ENCODE measurements at regions not wholly inside any gene's neighbourhood (a gene's known extent, or its start where the extent isn't known, plus 50 kb on each side); places are given as distances from the start of the nearest gene placed in this dataset.

DNA sequence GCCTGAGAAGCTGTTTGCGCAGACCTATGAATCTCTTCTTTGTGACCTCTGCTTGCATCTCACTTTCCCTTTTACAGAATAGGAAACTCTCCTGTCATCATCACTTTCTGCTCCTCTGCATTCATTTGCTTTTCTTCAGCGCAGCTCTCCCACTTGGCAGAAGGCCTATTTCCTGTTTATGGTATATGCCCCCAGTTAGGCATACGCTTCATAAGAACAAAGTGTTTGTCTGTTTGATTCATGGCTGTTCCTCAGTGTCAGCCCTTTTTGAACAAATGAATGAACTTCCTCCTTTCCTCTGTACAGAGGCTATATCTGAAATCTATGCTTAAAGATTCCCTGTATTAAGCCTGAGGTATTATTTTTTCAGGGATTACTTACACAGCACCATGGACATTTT is 1216.9 kb upstream of the GBE1 start:
- Histone ChIP-seq H2AFZ (ENCODE audit: low read depth, low read length, severe bottlenecking) (no peak overlapping the region), H3K27me3 (ENCODE audit: low read length) (no peaks in the 10 kb centered on the region), H3K4me3 (ENCODE audit: insufficient read depth, low read length, poor library complexity, severe bottlenecking) (no peak overlapping the region), H3K27ac (ENCODE audit: low read depth, low read length) (no peak overlapping the region), H3K9ac (ENCODE audit: low read length) (no peak overlapping the region), H3K36me3 (ENCODE audit: low read length) (0 out of 2 replicates have a peak, but pooled peaks cover 4% of the 10 kb centered on the region), H3K9me3 (ENCODE audit: insufficient read depth, low read length) (peaks cover 9% of the 10 kb centered on the region; the same call in 1 of the 2 replicates), H4K20me1 (ENCODE audit: low read depth, low read length) (no peaks in the 10 kb centered on the region), H3K79me2 (ENCODE audit: insufficient read depth, low read length) (no peaks in the 10 kb centered on the region), H3K9me2 (replicated peaks; ENCODE audit: insufficient read depth, low read length) (no peaks in the 10 kb centered on the region), H3F3A (ENCODE audit: insufficient read depth) (no peaks in the 10 kb centered on the region), H3K4me2 (ENCODE audit: low read depth, low read length, poor library complexity, severe bottlenecking) (no peak overlapping the region)
- TF ChIP-seq, protein P1, sequence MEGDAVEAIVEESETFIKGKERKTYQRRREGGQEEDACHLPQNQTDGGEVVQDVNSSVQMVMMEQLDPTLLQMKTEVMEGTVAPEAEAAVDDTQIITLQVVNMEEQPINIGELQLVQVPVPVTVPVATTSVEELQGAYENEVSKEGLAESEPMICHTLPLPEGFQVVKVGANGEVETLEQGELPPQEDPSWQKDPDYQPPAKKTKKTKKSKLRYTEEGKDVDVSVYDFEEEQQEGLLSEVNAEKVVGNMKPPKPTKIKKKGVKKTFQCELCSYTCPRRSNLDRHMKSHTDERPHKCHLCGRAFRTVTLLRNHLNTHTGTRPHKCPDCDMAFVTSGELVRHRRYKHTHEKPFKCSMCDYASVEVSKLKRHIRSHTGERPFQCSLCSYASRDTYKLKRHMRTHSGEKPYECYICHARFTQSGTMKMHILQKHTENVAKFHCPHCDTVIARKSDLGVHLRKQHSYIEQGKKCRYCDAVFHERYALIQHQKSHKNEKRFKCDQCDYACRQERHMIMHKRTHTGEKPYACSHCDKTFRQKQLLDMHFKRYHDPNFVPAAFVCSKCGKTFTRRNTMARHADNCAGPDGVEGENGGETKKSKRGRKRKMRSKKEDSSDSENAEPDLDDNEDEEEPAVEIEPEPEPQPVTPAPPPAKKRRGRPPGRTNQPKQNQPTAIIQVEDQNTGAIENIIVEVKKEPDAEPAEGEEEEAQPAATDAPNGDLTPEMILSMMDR (IDR thresholded peaks at IDR 0.05; ENCODE audit: insufficient read depth, low read length, poor library complexity, severe bottlenecking) = no peak
- TF ChIP-seq EZH2phosphoT487 (conservative IDR thresholded peaks at IDR 0.05; ENCODE audit: low read length) = no peak

DNA sequence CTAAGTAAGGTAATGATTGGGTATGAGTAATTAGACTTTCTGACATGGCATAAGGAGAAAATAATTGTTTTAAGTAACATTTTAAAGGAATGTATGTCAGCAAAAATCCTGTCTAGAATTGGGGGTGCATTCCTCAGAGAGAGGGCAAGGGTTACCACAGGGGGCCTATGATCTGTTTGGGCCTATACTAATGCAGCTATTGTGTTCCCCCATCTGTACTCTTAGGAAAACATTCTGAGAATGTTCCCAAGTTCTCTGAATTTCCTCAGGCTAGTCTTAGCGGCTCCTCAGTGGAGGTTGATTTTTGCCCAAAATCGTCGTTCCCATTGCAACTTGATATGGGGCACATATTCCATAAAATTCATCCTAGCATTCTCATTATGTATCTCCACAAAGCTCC is 1216.4 kb upstream of the GBE1 start:
- Histone ChIP-seq H3K27ac (ENCODE audit: low read depth, low read length) (no peak overlapping the region), H3K27me3 (ENCODE audit: low read length) (no peaks in the 10 kb centered on the region), H3K4me3 (ENCODE audit: insufficient read depth, low read length, poor library complexity, severe bottlenecking) (no peak overlapping the region), H3F3A (ENCODE audit: insufficient read depth) (no peaks in the 10 kb centered on the region), H4K20me1 (ENCODE audit: low read depth, low read length) (no peaks in the 10 kb centered on the region), H3K36me3 (ENCODE audit: low read length) (0 out of 2 replicates have a peak, but pooled peaks cover under 1% of the 10 kb centered on the region), H3K4me2 (ENCODE audit: low read depth, low read length, poor library complexity, severe bottlenecking) (no peak overlapping the region), H3K9me2 (replicated peaks; ENCODE audit: insufficient read depth, low read length) (no peaks in the 10 kb centered on the region), H3K9me3 (ENCODE audit: insufficient read depth, low read length) (peaks cover 5% of the 10 kb centered on the region; the same call in 1 of the 2 replicates), H3K79me2 (ENCODE audit: insufficient read depth, low read length) (no peaks in the 10 kb centered on the region), H2AFZ (ENCODE audit: low read depth, low read length, severe bottlenecking) (no peak overlapping the region), H3K9ac (ENCODE audit: low read length) (no peak overlapping the region)
- TF ChIP-seq, protein P1 (IDR thresholded peaks at IDR 0.05; ENCODE audit: insufficient read depth, low read length, poor library complexity, severe bottlenecking) = no peak
- TF ChIP-seq EZH2phosphoT487 (conservative IDR thresholded peaks at IDR 0.05; ENCODE audit: low read length) = no peak

DNA sequence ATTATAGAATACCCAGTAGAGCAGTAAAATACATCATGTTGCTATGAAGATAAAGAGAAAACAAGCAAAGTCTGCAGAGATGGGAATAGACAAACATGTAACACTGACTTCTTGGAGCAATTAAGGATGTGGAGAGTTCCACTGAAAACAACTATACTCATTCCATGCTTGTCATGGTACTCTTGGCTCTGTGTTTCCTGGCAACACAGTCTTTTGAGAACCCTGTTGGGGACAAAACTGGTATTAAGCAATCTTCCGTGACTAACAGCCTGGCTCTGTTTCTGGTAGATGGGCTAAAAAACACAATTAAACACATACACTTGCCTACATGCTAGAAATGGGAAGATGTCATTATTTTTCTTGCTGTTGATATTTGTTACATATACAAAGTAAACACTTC is 1212.3 kb upstream of the GBE1 start:
- Histone ChIP-seq H4K20me1 (ENCODE audit: low read depth, low read length) (no peaks in the 10 kb centered on the region), H3K36me3 (ENCODE audit: low read length) (no peaks in the 10 kb centered on the region), H3K79me2 (ENCODE audit: insufficient read depth, low read length) (no peaks in the 10 kb centered on the region), H3K4me2 (ENCODE audit: low read depth, low read length, poor library complexity, severe bottlenecking) (no peak overlapping the region), H3K4me3 (ENCODE audit: insufficient read depth, low read length, poor library complexity, severe bottlenecking) (no peak overlapping the region), H3K9me2 (replicated peaks; ENCODE audit: insufficient read depth, low read length) (no peaks in the 10 kb centered on the region), H3K27me3 (ENCODE audit: low read length) (no peaks in the 10 kb centered on the region), H3K9ac (ENCODE audit: low read length) (no peak overlapping the region), H2AFZ (ENCODE audit: low read depth, low read length, severe bottlenecking) (peak overlapping the region; percentile 18), H3K9me3 (ENCODE audit: insufficient read depth, low read length) (0 out of 2 replicates have a peak, but pooled peaks cover 2% of the 10 kb centered on the region), H3F3A (ENCODE audit: insufficient read depth) (no peaks in the 10 kb centered on the region), H3K27ac (ENCODE audit: low read depth, low read length) (no peak overlapping the region)
- TF ChIP-seq, protein P1 (IDR thresholded peaks at IDR 0.05; ENCODE audit: insufficient read depth, low read length, poor library complexity, severe bottlenecking) = no peak
- TF ChIP-seq EZH2phosphoT487 (conservative IDR thresholded peaks at IDR 0.05; ENCODE audit: low read length) = no peak

Data from SU-DHL-6 (cell line).